PFSK-1 (cell line): ENCODE measurements at regions not wholly inside any gene's neighbourhood (a gene's known extent, or its start where the extent isn't known, plus 50 kb on each side); places are given as distances from the start of the nearest gene placed in this dataset.

Source experiments
- FOXP2 ChIP-seq: optimal IDR thresholded peaks from 2 replicates; pipeline ENCODE3; 2011; ENCODE audit warnings: borderline replicate concordance, control low read depth, inconsistent platforms; ENCODE audit not compliant: insufficient read depth; ENCODE audit errors: extremely low read length, extremely low read depth
- POLR2AphosphoS5 ChIP-seq: IDR thresholded peaks from 2 replicates; pipeline ENCODE4 v1.6.1; 2012; ENCODE audit warnings: low read depth, mild to moderate bottlenecking, control low read depth, low read length, moderate library complexity
- REST ChIP-seq, 2 experiments: IDR thresholded peaks; 2 replicates each; pipeline versions ENCODE4 v1.6.1 to v1.8.0; 2011 to 2012; ENCODE audit warnings: low read depth in 2 of 2, low read length in 2 of 2, control low read depth in 1 of 2, inconsistent platforms in 1 of 2, mild to moderate bottlenecking in 1 of 2, moderate library complexity in 1 of 2; ENCODE audit not compliant: insufficient read depth in 1 of 2
- SIN3A ChIP-seq: IDR thresholded peaks from 2 replicates; pipeline ENCODE4 v1.6.1; 2012; ENCODE audit warnings: mild to moderate bottlenecking, low read length, moderate library complexity, borderline replicate concordance; ENCODE audit not compliant: insufficient read depth
- TAF1 ChIP-seq: IDR thresholded peaks from 2 replicates; pipeline ENCODE4 v1.6.1; 2012; ENCODE audit warnings: low read length, control low read depth, borderline replicate concordance; ENCODE audit not compliant: insufficient read depth

GRCh38 chr2:238695538-238695937 lies 152.3 kb upstream of the TWIST2 start:
- TF ChIP-seq POLR2AphosphoS5 = no peak
- no peak for TF ChIP-seq TAF1
- no peak for TF ChIP-seq REST (IDR thresholded peaks at IDR 0.05; ENCODE audit: insufficient read depth in 1 of 2, low read depth in 2 of 2, low read length in 2 of 2)
- TF ChIP-seq SIN3A = no peak
- no peak for TF ChIP-seq FOXP2

GRCh38 chr2:238696331-238696730 lies 151.6 kb upstream of the TWIST2 start:
- TF ChIP-seq FOXP2 = no peak
- no peak for TF ChIP-seq TAF1
- TF ChIP-seq REST (IDR thresholded peaks at IDR 0.05; ENCODE audit: insufficient read depth in 1 of 2, low read depth in 2 of 2, low read length in 2 of 2) = no peak
- no peak for TF ChIP-seq POLR2AphosphoS5
- TF ChIP-seq SIN3A = no peak

- TF ChIP-seq FOXP2 (no peak), POLR2AphosphoS5 (no peak), REST (IDR thresholded peaks at IDR 0.05; ENCODE audit: insufficient read depth in 1 of 2, low read depth in 2 of 2, low read length in 2 of 2) (no peak), SIN3A (no peak), TAF1 (no peak)
These were observed 151.1 kb upstream of the TWIST2 start for GRCh38 chr2:238696786-238697185.

GRCh38 chr2:238697193-238698071 lies 150.5 kb upstream of the TWIST2 start:
- no peak for TF ChIP-seq POLR2AphosphoS5

- TF ChIP-seq TAF1 (no peak), POLR2AphosphoS5 (no peak), REST (IDR thresholded peaks at IDR 0.05; ENCODE audit: insufficient read depth in 1 of 2, low read depth in 2 of 2, low read length in 2 of 2) (no peak), FOXP2 (no peak), SIN3A (no peak)
These were observed 149.9 kb upstream of the TWIST2 start for GRCh38 chr2:238698072-238698352.
